ENCODE measurements at regions not wholly inside any gene's neighbourhood (a gene's known extent, or its start where the extent isn't known, plus 50 kb on each side); places are given as distances from the start of the nearest gene placed in this dataset.

DNA sequence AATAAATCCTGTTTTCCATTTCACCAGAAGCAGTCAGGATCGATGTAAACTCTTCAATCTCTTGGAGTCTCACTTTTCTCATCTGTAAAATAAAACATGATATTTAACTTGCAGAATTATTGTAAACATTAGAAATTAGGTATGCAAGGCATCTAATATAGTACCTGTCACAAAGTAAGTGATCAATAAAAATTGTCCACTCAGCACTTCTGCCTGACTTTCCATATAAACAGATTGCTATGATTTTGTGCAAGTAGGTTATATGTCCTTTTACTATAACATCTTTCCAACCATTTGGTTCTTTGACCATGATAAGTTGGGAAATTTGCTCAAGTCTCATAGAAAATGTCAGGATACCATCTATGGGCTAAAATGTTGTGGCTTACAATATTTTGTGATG lies 148.8 kb upstream of the MTAP start:
- intact Hi-C loops (cut with micrococcal nuclease; ENCODE audit: unreplicated experiment), result no loop called here
- Histone ChIP-seq H3K4me2 (ENCODE audit: low read depth, low read length) (no peak overlapping the region), H2AFZ (ENCODE audit: low read length) (no peak overlapping the region), H3K79me2 (ENCODE audit: insufficient read depth, low read length) (no peaks in the 10 kb centered on the region), H3K36me3 (replicated peaks in 1 of 2; ENCODE audit: control insufficient read depth in 1 of 2, insufficient read depth in 2 of 2, low read length in 2 of 2) (no peaks in the 10 kb centered on the region), H3K27ac (ENCODE audit: extremely low read length, insufficient read depth, low read length) (no peak overlapping the region), H3K9ac (ENCODE audit: insufficient read depth, low read depth, low read length) (no peak overlapping the region), H3K27me3 (ENCODE audit: control insufficient read depth in 1 of 2, insufficient read depth in 2 of 2, low read length in 2 of 2) (no peaks in the 10 kb centered on the region), H3K4me3 (replicated peaks in 1 of 3; ENCODE audit: insufficient read depth in 1 of 3, low read depth in 2 of 3, low read length in 3 of 3) (no peak overlapping the region), H3K9me3 (ENCODE audit: low read length) (no peaks in the 10 kb centered on the region), H4K20me1 (ENCODE audit: insufficient read depth, low read length) (no peaks in the 10 kb centered on the region), H3K4me1 (ENCODE audit: insufficient read depth, low read length) (no peaks in the 10 kb centered on the region)
- FAIRE-seq (no peak), ATAC-seq (no peak), DNase-seq (ENCODE audit: low spot score) (no peak)
- no TSS peak for BruUV-seq (replicated peaks)
- in situ Hi-C loops (cut with HindIII; ENCODE audit: extremely low pct_ligation_motif_present, low pct_unique_long_range_greater_than_20kb), result no loop called here
- TF ChIP-seq MXI1 (IDR thresholded peaks at IDR 0.05; ENCODE audit: borderline replicate concordance, low read depth, low read length), result no peak
- peak; percentile 95 to 98 for TF ChIP-seq MAFK (conservative IDR thresholded peaks at IDR 0.05 in 1 of 2, IDR thresholded peaks at IDR 0.05 in 1 of 2; ENCODE audit: low read length in 2 of 2)
- no peak for TF ChIP-seq MTA1 (CRISPR knock-in tag; IDR thresholded peaks at IDR 0.05; ENCODE audit: borderline replicate concordance)
- no peak for TF ChIP-seq KMT2B (CRISPR knock-in tag; IDR thresholded peaks at IDR 0.05)
- no peak for TF ChIP-seq MAFG (CRISPR knock-in tag; IDR thresholded peaks at IDR 0.05)
- peak; percentile 97 for TF ChIP-seq MAFF (IDR thresholded peaks at IDR 0.05; ENCODE audit: low read depth, low read length)
- WGBS (ENCODE audit: low lambda C conversion rate), result 3% methylated on average over 1 of the region's 1 CpG
- POLR2A ChIA-PET, result no interaction called here
- CTCF ChIA-PET (ENCODE audit: low intra/inter-chr PET ratio, low total read pairs), result no interaction called here

DNA sequence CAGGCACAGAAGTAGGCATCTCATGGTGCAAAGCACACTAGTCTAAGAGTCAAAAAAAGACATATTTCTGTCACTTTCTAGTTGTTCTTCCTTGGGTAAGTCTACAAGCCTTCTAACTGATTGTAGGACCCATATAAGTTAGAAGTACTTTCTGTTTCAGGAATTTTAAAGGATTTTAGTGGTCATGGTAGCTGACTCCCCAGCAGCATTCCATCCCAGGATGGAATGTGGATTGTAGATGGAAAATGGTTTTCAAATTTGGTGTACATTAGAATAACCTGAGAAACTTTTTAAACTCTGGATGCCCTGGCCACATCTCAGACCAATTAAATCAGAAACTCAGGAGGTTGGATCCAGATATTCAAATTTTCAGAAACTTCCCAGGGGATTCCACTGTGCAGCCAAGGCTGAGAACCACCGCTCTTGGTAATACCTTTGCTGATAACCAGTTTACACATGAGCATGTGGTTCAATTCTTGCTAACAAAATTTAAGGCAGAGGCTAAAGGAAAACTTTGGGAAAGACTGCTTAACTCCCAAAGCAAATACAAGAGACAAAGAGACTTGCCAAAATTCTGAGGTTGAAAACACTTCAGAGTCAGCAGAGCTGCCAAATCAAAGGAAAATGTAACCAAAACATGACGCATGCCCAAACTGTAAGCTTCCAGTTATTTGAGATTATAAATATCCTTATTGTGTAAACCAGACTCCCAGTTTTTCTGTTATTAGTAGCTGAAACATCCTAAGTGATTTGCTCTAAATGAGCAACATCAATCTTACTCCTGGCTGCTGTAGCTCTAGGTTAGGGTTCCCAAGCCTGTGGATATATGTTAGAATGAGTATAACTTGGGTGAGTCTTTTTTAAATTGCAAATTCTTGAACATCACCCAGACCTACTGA lies 145.4 kb upstream of the MTAP start:
- POLR2A ChIA-PET, result no interaction called here
- ATAC-seq (no peak), DNase-seq (ENCODE audit: low spot score) (no peak), FAIRE-seq (no peak)
- Histone ChIP-seq H3K36me3 (replicated peaks in 1 of 2; ENCODE audit: control insufficient read depth in 1 of 2, insufficient read depth in 2 of 2, low read length in 2 of 2) (no peaks in the 10 kb centered on the region), H3K27me3 (ENCODE audit: control insufficient read depth in 1 of 2, insufficient read depth in 2 of 2, low read length in 2 of 2) (no peaks in the 10 kb centered on the region), H3K4me3 (replicated peaks in 1 of 3; ENCODE audit: insufficient read depth in 1 of 3, low read depth in 2 of 3, low read length in 3 of 3) (no peak overlapping the region), H3K27ac (ENCODE audit: extremely low read length, insufficient read depth, low read length) (no peak overlapping the region), H4K20me1 (ENCODE audit: insufficient read depth, low read length) (no peaks in the 10 kb centered on the region), H3K79me2 (ENCODE audit: insufficient read depth, low read length) (no peaks in the 10 kb centered on the region), H3K4me2 (ENCODE audit: low read depth, low read length) (no peak overlapping the region), H3K9ac (ENCODE audit: insufficient read depth, low read depth, low read length) (no peak overlapping the region), H3K4me1 (ENCODE audit: insufficient read depth, low read length) (no peaks in the 10 kb centered on the region), H2AFZ (ENCODE audit: low read length) (no peak overlapping the region), H3K9me3 (ENCODE audit: low read length) (no peaks in the 10 kb centered on the region)
- intact Hi-C loops (cut with micrococcal nuclease; ENCODE audit: unreplicated experiment) (no loop called here), in situ Hi-C loops (cut with HindIII; ENCODE audit: extremely low pct_ligation_motif_present, low pct_unique_long_range_greater_than_20kb) (no loop called here)
- no TSS peak for BruUV-seq (replicated peaks)
- 24% methylated on average over 2 of the region's 2 CpGs for WGBS (ENCODE audit: low lambda C conversion rate)
- CTCF ChIA-PET (ENCODE audit: low intra/inter-chr PET ratio, low total read pairs), result no interaction called here
- TF ChIP-seq ZSCAN29 (CRISPR knock-in tag; conservative IDR thresholded peaks at IDR 0.05) (no peak), RCOR2 (CRISPR knock-in tag; IDR thresholded peaks at IDR 0.05) (no peak), GTF2F1 (IDR thresholded peaks at IDR 0.05; ENCODE audit: low read length) (no peak), ZNF430 (CRISPR knock-in tag; IDR thresholded peaks at IDR 0.05) (no peak)
- TF ChIP-seq, protein P1, sequence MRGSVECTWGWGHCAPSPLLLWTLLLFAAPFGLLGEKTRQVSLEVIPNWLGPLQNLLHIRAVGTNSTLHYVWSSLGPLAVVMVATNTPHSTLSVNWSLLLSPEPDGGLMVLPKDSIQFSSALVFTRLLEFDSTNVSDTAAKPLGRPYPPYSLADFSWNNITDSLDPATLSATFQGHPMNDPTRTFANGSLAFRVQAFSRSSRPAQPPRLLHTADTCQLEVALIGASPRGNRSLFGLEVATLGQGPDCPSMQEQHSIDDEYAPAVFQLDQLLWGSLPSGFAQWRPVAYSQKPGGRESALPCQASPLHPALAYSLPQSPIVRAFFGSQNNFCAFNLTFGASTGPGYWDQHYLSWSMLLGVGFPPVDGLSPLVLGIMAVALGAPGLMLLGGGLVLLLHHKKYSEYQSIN (CRISPR knock-in tag; IDR thresholded peaks at IDR 0.05; ENCODE audit: borderline replicate concordance), result no peak
- TF ChIP-seq, protein P2, sequence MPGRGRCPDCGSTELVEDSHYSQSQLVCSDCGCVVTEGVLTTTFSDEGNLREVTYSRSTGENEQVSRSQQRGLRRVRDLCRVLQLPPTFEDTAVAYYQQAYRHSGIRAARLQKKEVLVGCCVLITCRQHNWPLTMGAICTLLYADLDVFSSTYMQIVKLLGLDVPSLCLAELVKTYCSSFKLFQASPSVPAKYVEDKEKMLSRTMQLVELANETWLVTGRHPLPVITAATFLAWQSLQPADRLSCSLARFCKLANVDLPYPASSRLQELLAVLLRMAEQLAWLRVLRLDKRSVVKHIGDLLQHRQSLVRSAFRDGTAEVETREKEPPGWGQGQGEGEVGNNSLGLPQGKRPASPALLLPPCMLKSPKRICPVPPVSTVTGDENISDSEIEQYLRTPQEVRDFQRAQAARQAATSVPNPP (CRISPR knock-in tag; IDR thresholded peaks at IDR 0.05), result no peak
- TF ChIP-seq, protein P3, sequence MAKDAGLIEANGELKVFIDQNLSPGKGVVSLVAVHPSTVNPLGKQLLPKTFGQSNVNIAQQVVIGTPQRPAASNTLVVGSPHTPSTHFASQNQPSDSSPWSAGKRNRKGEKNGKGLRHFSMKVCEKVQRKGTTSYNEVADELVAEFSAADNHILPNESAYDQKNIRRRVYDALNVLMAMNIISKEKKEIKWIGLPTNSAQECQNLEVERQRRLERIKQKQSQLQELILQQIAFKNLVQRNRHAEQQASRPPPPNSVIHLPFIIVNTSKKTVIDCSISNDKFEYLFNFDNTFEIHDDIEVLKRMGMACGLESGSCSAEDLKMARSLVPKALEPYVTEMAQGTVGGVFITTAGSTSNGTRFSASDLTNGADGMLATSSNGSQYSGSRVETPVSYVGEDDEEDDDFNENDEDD (CRISPR knock-in tag; IDR thresholded peaks at IDR 0.05; ENCODE audit: borderline replicate concordance), result no peak
- TF ChIP-seq, protein P4, sequence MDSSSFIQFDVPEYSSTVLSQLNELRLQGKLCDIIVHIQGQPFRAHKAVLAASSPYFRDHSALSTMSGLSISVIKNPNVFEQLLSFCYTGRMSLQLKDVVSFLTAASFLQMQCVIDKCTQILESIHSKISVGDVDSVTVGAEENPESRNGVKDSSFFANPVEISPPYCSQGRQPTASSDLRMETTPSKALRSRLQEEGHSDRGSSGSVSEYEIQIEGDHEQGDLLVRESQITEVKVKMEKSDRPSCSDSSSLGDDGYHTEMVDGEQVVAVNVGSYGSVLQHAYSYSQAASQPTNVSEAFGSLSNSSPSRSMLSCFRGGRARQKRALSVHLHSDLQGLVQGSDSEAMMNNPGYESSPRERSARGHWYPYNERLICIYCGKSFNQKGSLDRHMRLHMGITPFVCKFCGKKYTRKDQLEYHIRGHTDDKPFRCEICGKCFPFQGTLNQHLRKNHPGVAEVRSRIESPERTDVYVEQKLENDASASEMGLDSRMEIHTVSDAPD (CRISPR knock-in tag; IDR thresholded peaks at IDR 0.05), result no peak

Data from HepG2 (cell line).